ENCODE measurements at regions not wholly inside any gene's neighbourhood (a gene's known extent, or its start where the extent isn't known, plus 50 kb on each side); places are given as distances from the start of the nearest gene placed in this dataset.

DNA sequence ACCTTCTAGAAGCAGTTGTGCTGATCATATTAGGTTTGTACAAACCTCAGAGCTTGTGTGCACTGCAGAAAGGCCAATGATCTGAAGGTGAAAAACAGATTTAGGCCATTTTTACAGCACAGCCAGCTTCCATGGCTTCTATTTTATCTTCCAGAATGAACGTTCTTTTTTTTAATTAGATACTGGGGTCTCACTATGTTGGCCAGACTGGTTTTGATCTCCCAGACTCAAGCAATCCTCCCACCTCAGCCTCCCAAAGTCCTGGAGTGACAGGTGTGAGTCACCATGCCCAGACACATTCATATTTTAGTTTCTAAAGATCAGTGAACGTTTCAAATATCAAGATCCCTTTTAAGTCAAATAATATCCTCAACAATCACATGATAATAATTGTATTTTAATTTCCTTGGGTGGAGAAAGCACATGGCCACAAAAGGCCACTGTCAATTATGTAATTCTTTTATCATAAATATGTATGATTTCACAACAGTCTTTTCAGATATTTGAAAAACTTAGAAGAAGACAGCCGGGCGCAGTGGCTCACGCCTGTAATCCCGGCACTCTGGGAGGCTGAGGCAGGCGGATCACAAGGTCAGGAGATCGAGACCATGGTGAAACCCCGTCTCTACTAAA is 326.7 kb upstream of the JARID2 start:
- TF ChIP-seq, protein P1, sequence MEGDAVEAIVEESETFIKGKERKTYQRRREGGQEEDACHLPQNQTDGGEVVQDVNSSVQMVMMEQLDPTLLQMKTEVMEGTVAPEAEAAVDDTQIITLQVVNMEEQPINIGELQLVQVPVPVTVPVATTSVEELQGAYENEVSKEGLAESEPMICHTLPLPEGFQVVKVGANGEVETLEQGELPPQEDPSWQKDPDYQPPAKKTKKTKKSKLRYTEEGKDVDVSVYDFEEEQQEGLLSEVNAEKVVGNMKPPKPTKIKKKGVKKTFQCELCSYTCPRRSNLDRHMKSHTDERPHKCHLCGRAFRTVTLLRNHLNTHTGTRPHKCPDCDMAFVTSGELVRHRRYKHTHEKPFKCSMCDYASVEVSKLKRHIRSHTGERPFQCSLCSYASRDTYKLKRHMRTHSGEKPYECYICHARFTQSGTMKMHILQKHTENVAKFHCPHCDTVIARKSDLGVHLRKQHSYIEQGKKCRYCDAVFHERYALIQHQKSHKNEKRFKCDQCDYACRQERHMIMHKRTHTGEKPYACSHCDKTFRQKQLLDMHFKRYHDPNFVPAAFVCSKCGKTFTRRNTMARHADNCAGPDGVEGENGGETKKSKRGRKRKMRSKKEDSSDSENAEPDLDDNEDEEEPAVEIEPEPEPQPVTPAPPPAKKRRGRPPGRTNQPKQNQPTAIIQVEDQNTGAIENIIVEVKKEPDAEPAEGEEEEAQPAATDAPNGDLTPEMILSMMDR (IDR thresholded peaks at IDR 0.05; ENCODE audit: low read length): no peak
- no peak for TF ChIP-seq EZH2 (optimal IDR thresholded peaks at IDR 0.05; ENCODE audit: low read depth, low read length)

All from MM.1S (cell line).